ENCODE measurements at regions not wholly inside any gene's neighbourhood (a gene's known extent, or its start where the extent isn't known, plus 50 kb on each side); places are given as distances from the start of the nearest gene placed in this dataset.

- TF ChIP-seq CTCF (conservative IDR thresholded peaks at IDR 0.05), result no peak
- no peak for TF ChIP-seq EZH2 (IDR thresholded peaks at IDR 0.05; ENCODE audit: low read depth)
Observed at GRCh38 chr3:193029800-193030199, 112.1 kb upstream of the MB21D2 start.

Data from PC-9 (cell line).